A549 (cell line): ENCODE measurements at regions not wholly inside any gene's neighbourhood (a gene's known extent, or its start where the extent isn't known, plus 50 kb on each side); places are given as distances from the start of the nearest gene placed in this dataset.

Experiments
- ATAC-seq, 2 experiments: fragments of 200-7000 bp in 1 of 2; fragments of >200 bp in 1 of 2; cut with Nextera tagmentation in 1 of 2; cut with Tn5 transposase in 1 of 2; 3 replicates each; pipeline versions ENCODE4 v1.8.0 to v1.9.1; 2018 to 2020; ENCODE audit warnings: mild to moderate bottlenecking in 1 of 2, moderate library complexity in 1 of 2
- CTCF ChIA-PET: fragments of 300-600 bp; sonication (Branson Sonifier 250); formaldehyde crosslinking; extraction: SDS; loops from one replicate; lab custom pipeline; 2021; ENCODE audit warnings: antibody characterized with exemption, inconsistent platforms; lab: Yijun Ruan, JAX
- POLR2A ChIA-PET: fragments of 350-600 bp; formaldehyde crosslinking; extraction: SDS; loops from one replicate; lab custom pipeline; 2021; ENCODE audit warnings: antibody characterized with exemption, inconsistent platforms; lab: Yijun Ruan, JAX
- DNase-seq, 2 experiments: peaks; one replicate each; pipeline versions ENCODE4 v3.0.0 to v3.0.0-alpha.2; 2011 to 2016; ENCODE audit warnings: low read depth in 1 of 2, low spot score in 1 of 2
- FAIRE-seq: peaks from 2 replicates; lab custom pipeline; 2011; peaks lifted over from hg19 to GRCh38; lab: Jason Lieb, UNC
- H3K27ac ChIP-seq, 2 experiments: fragments of >200 bp; sonication (Bioruptor Twin); formaldehyde crosslinking; 3 replicates each; pipeline ENCODE4 v1.5.1; 2016 to 2017
- H3K4me1 ChIP-seq: fragments of >200 bp; sonication (Bioruptor Twin); formaldehyde crosslinking; 3 replicates; pipeline ENCODE4 v1.6.1; 2016
- H3K4me2 ChIP-seq: fragments of >200 bp; sonication (Bioruptor Twin); formaldehyde crosslinking; 3 replicates; pipeline ENCODE4 v1.6.1; 2016
- H3K4me3 ChIP-seq: fragments of >200 bp; sonication (Bioruptor Twin); formaldehyde crosslinking; 3 replicates; pipeline ENCODE4 v1.5.1; 2016
- H3K9me3 ChIP-seq: fragments of >200 bp; sonication (Bioruptor Twin); formaldehyde crosslinking; 3 replicates; pipeline ENCODE4 v1.6.1; 2016
- CBX8 ChIP-seq: fragments of 200-600 bp; sonication (generic); IDR thresholded peaks from 2 replicates; pipeline ENCODE4 v1.6.1; 2016
- EHMT2 ChIP-seq: fragments of 200-600 bp; sonication (generic); IDR thresholded peaks from 2 replicates; pipeline ENCODE4 v1.6.1; 2016; ENCODE audit warnings: antibody characterized with exemption, low read depth, mild to moderate bottlenecking, moderate library complexity
- EP300 ChIP-seq, 2 experiments: fragments of >200 bp; sonication (Bioruptor Twin); formaldehyde crosslinking; IDR thresholded peaks; 2 replicates in 1 of 2; 3 replicates in 1 of 2; pipeline ENCODE4 v1.6.1; 2016 to 2017
- ESRRA ChIP-seq: fragments of 150-350 bp; IDR thresholded peaks from 2 replicates; pipeline ENCODE4 v1.6.1; 2014; ENCODE audit warnings: mild to moderate bottlenecking, low read length, borderline replicate concordance
- FOSL2 ChIP-seq, 2 experiments: fragments of 450-650 bp in 1 of 2; fragments of >200 bp in 1 of 2; sonication (Bioruptor Twin) in 1 of 2; formaldehyde crosslinking; IDR thresholded peaks; 2 replicates each; pipeline versions ENCODE4 v1.5.0 to v1.6.1; 2016 to 2020; ENCODE audit warnings: mild to moderate bottlenecking in 1 of 2, moderate library complexity in 1 of 2
- JUNB ChIP-seq: fragments of >200 bp; sonication (Bioruptor Twin); formaldehyde crosslinking; IDR thresholded peaks from 2 replicates; pipeline ENCODE4 v1.6.1; 2016
- KDM5A ChIP-seq: fragments of 200-600 bp; sonication (generic); IDR thresholded peaks from 2 replicates; pipeline ENCODE4 v1.6.1; 2016; ENCODE audit warnings: antibody characterized with exemption, mild to moderate bottlenecking
- MAFK ChIP-seq: fragments of 450-650 bp; IDR thresholded peaks from 2 replicates; pipeline ENCODE4 v1.6.1; 2014; ENCODE audit not compliant: partially characterized antibody
- MAZ ChIP-seq: fragments of 150-350 bp; IDR thresholded peaks from 2 replicates; pipeline ENCODE4 v1.6.1; 2014; ENCODE audit warnings: antibody characterized with exemption, low read depth, low read length, borderline replicate concordance
- NFE2L2 ChIP-seq: fragments of 150-350 bp; conservative IDR thresholded peaks from 2 replicates; pipeline ENCODE4 v1.6.1; 2014; ENCODE audit warnings: low read length
- NPAS2 ChIP-seq: fragments of 250-450 bp; sonication (Bioruptor Pico); IDR thresholded peaks from 2 replicates; pipeline ENCODE4 v1.8.0; 2022; ENCODE audit warnings: mild to moderate bottlenecking, moderate library complexity, borderline replicate concordance
- NR3C1 ChIP-seq: fragments of >200 bp; sonication (Bioruptor Twin); formaldehyde crosslinking; IDR thresholded peaks from 3 replicates; pipeline ENCODE4 v1.6.1; 2017
- PHF8 ChIP-seq: fragments of 200-600 bp; sonication (generic); IDR thresholded peaks from 2 replicates; pipeline ENCODE4 v1.6.1; 2016; ENCODE audit warnings: low read depth, mild to moderate bottlenecking, antibody characterized with exemption, moderate library complexity, borderline replicate concordance
- POLR2AphosphoS2 ChIP-seq: conservative IDR thresholded peaks from 2 replicates; pipeline ENCODE4 v1.6.1; 2012; ENCODE audit warnings: low read length, improper control_type of control experiment, inconsistent platforms
- RARB ChIP-seq: fragments of 250-450 bp; sonication (Bioruptor Pico); IDR thresholded peaks from 2 replicates; pipeline ENCODE4 v1.8.0; 2021; ENCODE audit warnings: mild to moderate bottlenecking, moderate library complexity
- RCOR1 ChIP-seq: fragments of 150-350 bp; IDR thresholded peaks from 2 replicates; pipeline ENCODE4 v1.6.1; 2014; ENCODE audit warnings: antibody characterized with exemption, low read length, low read depth
- TP53 ChIP-seq: fragments of 250-450 bp; sonication (Bioruptor Pico); IDR thresholded peaks from 2 replicates; pipeline ENCODE4 v1.5.0; 2021; ENCODE audit warnings: mild to moderate bottlenecking, moderate library complexity
- WGBS: methylation state at CpG from one replicate; pipeline ENCODE4 v1.1.6; 2017; ENCODE audit errors: missing lambda C conversion rate; 5-methylcytosine and 5-hydroxymethylcytosine counted together
- TF ChIP-seq, protein P1 (sequence below): fragments of 200-600 bp; sonication (generic); IDR thresholded peaks from 2 replicates; pipeline ENCODE4 v1.6.1; 2016; ENCODE audit warnings: antibody characterized with exemption, mild to moderate bottlenecking, moderate library complexity
- TF ChIP-seq, protein P2 (sequence below): IDR thresholded peaks from 2 replicates; pipeline ENCODE4 v1.6.1; 2012
- TF ChIP-seq, protein P3 (sequence below): IDR thresholded peaks from 2 replicates; pipeline ENCODE4 v1.6.1; 2012; ENCODE audit warnings: low read depth, borderline replicate concordance

DNA sequence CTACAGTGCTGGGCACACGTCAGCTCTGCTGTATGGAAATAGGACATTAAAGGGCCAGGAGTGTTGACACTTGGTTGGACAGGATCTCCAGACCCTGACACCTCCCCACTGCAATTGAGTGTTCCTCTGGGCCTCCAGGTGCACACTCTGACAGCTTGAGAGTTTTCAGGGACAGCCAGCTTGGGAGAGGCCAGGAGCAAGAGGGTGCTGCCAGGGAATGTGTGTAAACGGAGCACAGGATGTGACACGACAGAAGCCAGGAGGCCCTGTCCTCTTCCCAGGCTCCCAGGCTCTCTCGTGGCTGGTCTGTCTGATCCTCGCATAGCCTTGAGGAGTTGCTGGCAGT is 318.1 kb upstream of the HS6ST1 start (continued):
- TF ChIP-seq, protein P1, sequence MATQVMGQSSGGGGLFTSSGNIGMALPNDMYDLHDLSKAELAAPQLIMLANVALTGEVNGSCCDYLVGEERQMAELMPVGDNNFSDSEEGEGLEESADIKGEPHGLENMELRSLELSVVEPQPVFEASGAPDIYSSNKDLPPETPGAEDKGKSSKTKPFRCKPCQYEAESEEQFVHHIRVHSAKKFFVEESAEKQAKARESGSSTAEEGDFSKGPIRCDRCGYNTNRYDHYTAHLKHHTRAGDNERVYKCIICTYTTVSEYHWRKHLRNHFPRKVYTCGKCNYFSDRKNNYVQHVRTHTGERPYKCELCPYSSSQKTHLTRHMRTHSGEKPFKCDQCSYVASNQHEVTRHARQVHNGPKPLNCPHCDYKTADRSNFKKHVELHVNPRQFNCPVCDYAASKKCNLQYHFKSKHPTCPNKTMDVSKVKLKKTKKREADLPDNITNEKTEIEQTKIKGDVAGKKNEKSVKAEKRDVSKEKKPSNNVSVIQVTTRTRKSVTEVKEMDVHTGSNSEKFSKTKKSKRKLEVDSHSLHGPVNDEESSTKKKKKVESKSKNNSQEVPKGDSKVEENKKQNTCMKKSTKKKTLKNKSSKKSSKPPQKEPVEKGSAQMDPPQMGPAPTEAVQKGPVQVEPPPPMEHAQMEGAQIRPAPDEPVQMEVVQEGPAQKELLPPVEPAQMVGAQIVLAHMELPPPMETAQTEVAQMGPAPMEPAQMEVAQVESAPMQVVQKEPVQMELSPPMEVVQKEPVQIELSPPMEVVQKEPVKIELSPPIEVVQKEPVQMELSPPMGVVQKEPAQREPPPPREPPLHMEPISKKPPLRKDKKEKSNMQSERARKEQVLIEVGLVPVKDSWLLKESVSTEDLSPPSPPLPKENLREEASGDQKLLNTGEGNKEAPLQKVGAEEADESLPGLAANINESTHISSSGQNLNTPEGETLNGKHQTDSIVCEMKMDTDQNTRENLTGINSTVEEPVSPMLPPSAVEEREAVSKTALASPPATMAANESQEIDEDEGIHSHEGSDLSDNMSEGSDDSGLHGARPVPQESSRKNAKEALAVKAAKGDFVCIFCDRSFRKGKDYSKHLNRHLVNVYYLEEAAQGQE, result no peak

- no peak overlapping the region for H3K27ac ChIP-seq
- ChIA-PET CTCF (no interaction called here), POLR2A (no interaction called here)
- no peak for FAIRE-seq
- no peak overlapping the region for H3K4me3 ChIP-seq
- ATAC-seq, result no peak
- H3K4me1 ChIP-seq, result no peaks in the 10 kb centered on the region
- no peak for DNase-seq
- H3K4me2 ChIP-seq, result no peak overlapping the region
- WGBS, result 31% methylated on average over 6 of the region's 7 CpGs
- TF ChIP-seq TP53 (CRISPR knock-in tag), result no peak
- no peak for TF ChIP-seq ESRRA
- no peak for TF ChIP-seq NPAS2
- TF ChIP-seq KDM5A, result no peak
- TF ChIP-seq NR3C1, result no peak
- no peak for TF ChIP-seq RCOR1
- no peak for TF ChIP-seq EHMT2
- TF ChIP-seq MAFK, result no peak
- TF ChIP-seq MAZ, result no peak
- TF ChIP-seq, all 56 proteins: peak for 0
- no peaks in the 10 kb centered on the region for H3K9me3 ChIP-seq
These were observed 318.9 kb upstream of the HS6ST1 start for GRCh38 chr2:128637481-128638155.

DNA sequence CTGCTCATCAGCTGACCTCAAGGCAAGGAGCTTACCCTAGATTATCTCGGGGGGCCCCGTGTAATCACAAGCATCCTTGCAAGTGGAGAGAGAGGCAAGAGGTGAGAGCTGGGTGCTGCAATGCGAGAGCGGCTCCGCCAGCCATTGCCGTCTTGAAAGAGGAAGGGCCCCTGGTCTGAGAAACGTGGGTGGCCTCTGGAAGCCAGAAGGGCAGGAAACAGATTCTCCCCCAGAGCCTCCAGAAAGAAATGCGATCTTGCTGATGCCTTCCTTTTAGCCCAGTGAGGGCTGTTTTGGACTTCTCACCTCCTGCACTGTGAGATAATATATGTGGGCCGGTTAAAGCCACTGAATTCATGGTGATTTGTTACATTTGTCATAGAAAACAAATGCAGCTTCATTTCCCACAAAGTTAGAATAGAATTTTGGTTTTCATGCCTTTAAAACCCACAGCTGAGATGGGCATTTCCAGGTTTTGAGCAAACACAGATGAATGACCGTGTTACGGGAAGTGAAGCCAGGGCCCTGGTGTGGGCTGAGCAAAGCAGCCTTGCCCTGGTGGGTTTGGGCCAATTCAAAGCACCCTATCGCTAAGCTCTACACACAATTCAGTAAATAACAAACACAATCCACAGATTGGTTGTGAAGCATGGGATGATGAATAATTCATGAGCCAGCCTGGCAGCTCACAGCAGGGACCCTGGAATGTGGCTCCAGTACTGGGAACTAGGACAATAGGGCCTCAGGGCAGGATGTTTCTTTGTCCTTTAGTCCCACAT is 319.9 kb upstream of the HS6ST1 start:
- no peak overlapping the region for H3K27ac ChIP-seq
- WGBS, result 55% methylated on average over 12 of the region's 12 CpGs
- no peak for FAIRE-seq
- POLR2A ChIA-PET, result no interaction called here
- H3K4me3 ChIP-seq, result no peak overlapping the region
- H3K4me1 ChIP-seq, result no peaks in the 10 kb centered on the region
- CTCF ChIA-PET, result no interaction called here
- no peak overlapping the region for H3K4me2 ChIP-seq
- ATAC-seq, result no peak
- TF ChIP-seq EHMT2, result no peak
- no peak for TF ChIP-seq JUNB
- no peak for TF ChIP-seq EP300 (IDR thresholded peaks at IDR 0.05)
- no peak for TF ChIP-seq NR3C1
- no peak for TF ChIP-seq FOSL2 (IDR thresholded peaks at IDR 0.05)
- no peak for TF ChIP-seq FOSL2 (CRISPR knock-in tag; IDR thresholded peaks at IDR 0.05)
- TF ChIP-seq CBX8, result no peak
- TF ChIP-seq, protein P2, sequence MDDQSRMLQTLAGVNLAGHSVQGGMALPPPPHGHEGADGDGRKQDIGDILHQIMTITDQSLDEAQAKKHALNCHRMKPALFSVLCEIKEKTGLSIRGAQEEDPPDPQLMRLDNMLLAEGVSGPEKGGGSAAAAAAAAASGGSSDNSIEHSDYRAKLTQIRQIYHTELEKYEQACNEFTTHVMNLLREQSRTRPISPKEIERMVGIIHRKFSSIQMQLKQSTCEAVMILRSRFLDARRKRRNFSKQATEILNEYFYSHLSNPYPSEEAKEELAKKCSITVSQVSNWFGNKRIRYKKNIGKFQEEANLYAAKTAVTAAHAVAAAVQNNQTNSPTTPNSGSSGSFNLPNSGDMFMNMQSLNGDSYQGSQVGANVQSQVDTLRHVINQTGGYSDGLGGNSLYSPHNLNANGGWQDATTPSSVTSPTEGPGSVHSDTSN, result no peak
- no peak for TF ChIP-seq PHF8
- TF ChIP-seq NPAS2, result no peak
- no peak for TF ChIP-seq NFE2L2
- TF ChIP-seq POLR2AphosphoS2, result no peak
- TF ChIP-seq, protein P3, sequence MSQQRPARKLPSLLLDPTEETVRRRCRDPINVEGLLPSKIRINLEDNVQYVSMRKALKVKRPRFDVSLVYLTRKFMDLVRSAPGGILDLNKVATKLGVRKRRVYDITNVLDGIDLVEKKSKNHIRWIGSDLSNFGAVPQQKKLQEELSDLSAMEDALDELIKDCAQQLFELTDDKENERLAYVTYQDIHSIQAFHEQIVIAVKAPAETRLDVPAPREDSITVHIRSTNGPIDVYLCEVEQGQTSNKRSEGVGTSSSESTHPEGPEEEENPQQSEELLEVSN, result no peak
- no peak for TF ChIP-seq RARB
- DNase-seq, result no peak
- no peaks in the 10 kb centered on the region for H3K9me3 ChIP-seq
